Mesendoderm (in vitro differentiated cells): ENCODE measurements at regions not wholly inside any gene's neighbourhood (a gene's known extent, or its start where the extent isn't known, plus 50 kb on each side); places are given as distances from the start of the nearest gene placed in this dataset.

Experiments
- DNase-seq: peaks from one replicate; pipeline ENCODE4 v3.0.0; 2013
- H2AK5ac ChIP-seq: 2 replicates; pipeline ENCODE4 v1.6.1; 2013; ENCODE audit warnings: low read length, inconsistent platforms
- H2BK120ac ChIP-seq: 2 replicates; pipeline ENCODE4 v1.6.1; 2013; ENCODE audit warnings: low read depth, mild to moderate bottlenecking, low read length, moderate library complexity, mixed read lengths
- H2BK15ac ChIP-seq: replicated peaks from 2 replicates; pipeline ENCODE4 v1.6.1; 2013; ENCODE audit warnings: low read depth, mild to moderate bottlenecking, moderate library complexity
- H2BK5ac ChIP-seq: 2 replicates; pipeline ENCODE4 v1.6.1; 2013; ENCODE audit warnings: low read length, inconsistent platforms
- H3K18ac ChIP-seq: 2 replicates; pipeline ENCODE4 v1.6.1; 2013; ENCODE audit warnings: mild to moderate bottlenecking, low read length, mixed read lengths
- H3K23ac ChIP-seq: one replicate; pipeline ENCODE4 v1.6.1; 2013; ENCODE audit warnings: low read length
- H3K27ac ChIP-seq: 2 replicates; pipeline ENCODE4 v1.5.1; 2013; ENCODE audit warnings: low read depth, mild to moderate bottlenecking, inconsistent platforms, low read length, moderate library complexity
- H3K27me3 ChIP-seq: 2 replicates; pipeline ENCODE4 v1.6.1; 2013; ENCODE audit warnings: low read length, control low read depth, mild to moderate bottlenecking, inconsistent platforms; ENCODE audit not compliant: insufficient read depth, poor library complexity
- H3K36me3 ChIP-seq: 2 replicates; pipeline ENCODE4 v1.6.1; 2013; ENCODE audit warnings: low read length, inconsistent platforms; ENCODE audit not compliant: control insufficient read depth, insufficient read depth
- H3K4ac ChIP-seq: one replicate; pipeline ENCODE4 v1.6.1; 2013; ENCODE audit warnings: low read depth, mild to moderate bottlenecking, low read length, moderate library complexity
- H3K4me1 ChIP-seq: 2 replicates; pipeline ENCODE4 v1.6.1; 2013; ENCODE audit warnings: low read depth, low read length, inconsistent platforms; ENCODE audit not compliant: control insufficient read depth
- H3K4me2 ChIP-seq: 2 replicates; pipeline ENCODE4 v1.6.1; 2013; ENCODE audit warnings: low read length
- H3K4me3 ChIP-seq: 2 replicates; pipeline ENCODE4 v1.5.1; 2013; ENCODE audit warnings: mild to moderate bottlenecking, low read length
- H3K56ac ChIP-seq: one replicate; pipeline ENCODE4 v1.6.1; 2013; ENCODE audit warnings: low read length
- H3K79me1 ChIP-seq: 2 replicates; pipeline ENCODE4 v1.6.1; 2013; ENCODE audit warnings: low read length, inconsistent platforms
- H3K79me2 ChIP-seq: 2 replicates; pipeline ENCODE4 v1.6.1; 2013; ENCODE audit warnings: mild to moderate bottlenecking, low read length; ENCODE audit not compliant: control insufficient read depth, insufficient read depth
- H3K9ac ChIP-seq: 2 replicates; pipeline ENCODE4 v1.6.1; 2013; ENCODE audit warnings: low read length, inconsistent platforms
- H4K5ac ChIP-seq: one replicate; pipeline ENCODE4 v1.6.1; 2013; ENCODE audit warnings: low read length
- H4K8ac ChIP-seq: one replicate; pipeline ENCODE4 v1.6.1; 2013; ENCODE audit warnings: low read depth, mild to moderate bottlenecking, control low read depth, low read length, moderate library complexity
- WGBS: extraction: QIAGEN DNeasy Blood & Tissue Kit; methylation state at CpG from one replicate; pipeline ENCODE4 v1.1.7; 2013; ENCODE audit warnings: low lambda C conversion rate, missing lambda C conversion rate; ENCODE audit not compliant: insufficient coverage; ENCODE audit errors: extremely low coverage; 5-methylcytosine and 5-hydroxymethylcytosine counted together

DNA sequence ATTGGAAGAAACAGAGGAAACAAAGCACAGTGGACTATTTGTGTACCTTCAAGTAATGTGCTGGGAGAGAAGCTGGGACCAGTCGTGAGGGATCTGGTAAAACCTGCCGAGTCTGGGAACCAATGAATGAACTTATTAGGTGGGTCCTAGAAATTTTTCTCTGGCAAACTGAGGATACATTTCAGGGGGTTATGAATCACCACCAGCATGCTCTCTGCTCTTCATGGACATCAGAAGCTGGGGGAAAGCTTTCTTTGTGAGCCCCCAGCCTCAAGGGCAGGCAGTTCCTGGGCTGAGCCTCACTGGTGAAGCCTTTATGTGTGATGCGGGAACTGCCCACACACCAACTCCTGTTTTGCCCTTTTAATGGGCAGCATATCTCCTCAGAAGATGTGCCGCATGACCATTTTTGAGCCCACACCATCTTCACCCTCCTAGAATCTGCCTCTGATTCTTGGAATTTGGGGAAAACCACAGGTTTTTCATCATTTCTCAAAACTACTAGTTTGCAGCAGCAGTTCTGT, 95.4 kb upstream of the ENPP6 start:
- H3K79me2 ChIP-seq: no peaks in the 10 kb centered on the region
- H3K56ac ChIP-seq: no peak overlapping the region
- WGBS: no CpG with 5 or more reads among the region's 4 CpGs
- H3K4me3 ChIP-seq: no peak overlapping the region
- DNase-seq: no peak
- no peaks in the 10 kb centered on the region for H3K79me1 ChIP-seq
- no peak overlapping the region for H2AK5ac ChIP-seq
- no peak overlapping the region for H2BK5ac ChIP-seq
- H2BK120ac ChIP-seq: no peak overlapping the region
- H3K27ac ChIP-seq: no peak overlapping the region
- H2BK15ac ChIP-seq: no peak overlapping the region
- no peak overlapping the region for H3K23ac ChIP-seq
- H3K4ac ChIP-seq: no peak overlapping the region
- no peak overlapping the region for H3K9ac ChIP-seq
- no peaks in the 10 kb centered on the region for H3K36me3 ChIP-seq
- H4K8ac ChIP-seq: no peak overlapping the region
- H3K4me2 ChIP-seq: no peak overlapping the region
- H3K4me1 ChIP-seq: no peaks in the 10 kb centered on the region
- no peak overlapping the region for H3K18ac ChIP-seq
- no peak overlapping the region for H4K5ac ChIP-seq
- no peaks in the 10 kb centered on the region for H3K27me3 ChIP-seq

DNA sequence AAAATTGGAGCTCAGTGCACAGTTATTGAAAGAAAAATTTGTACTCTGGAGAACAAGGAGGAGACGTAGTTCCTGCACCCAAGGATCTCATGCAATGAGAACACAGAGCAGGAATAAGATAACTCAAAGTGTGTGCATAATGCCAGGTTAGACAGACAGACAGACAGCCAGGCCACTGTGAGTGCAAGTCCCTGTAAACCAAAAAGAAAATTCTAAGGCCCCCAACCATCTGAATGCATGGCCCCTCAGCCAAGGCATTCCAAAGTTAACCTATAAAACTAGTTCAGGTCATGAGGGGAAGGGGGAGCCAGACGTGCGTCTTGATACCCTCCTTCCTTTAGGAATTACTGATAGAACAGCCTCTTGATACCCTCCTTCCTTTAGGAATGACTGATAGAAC, 94.5 kb upstream of the ENPP6 start:
- Histone ChIP-seq H2AK5ac (no peak overlapping the region), H3K27ac (no peak overlapping the region), H3K18ac (no peak overlapping the region), H3K4me3 (no peak overlapping the region), H4K5ac (no peak overlapping the region), H3K4me1 (no peaks in the 10 kb centered on the region), H2BK15ac (no peak overlapping the region), H2BK5ac (no peak overlapping the region), H3K79me1 (no peaks in the 10 kb centered on the region), H3K23ac (no peak overlapping the region), H3K36me3 (no peaks in the 10 kb centered on the region), H3K27me3 (no peaks in the 10 kb centered on the region), H3K79me2 (no peaks in the 10 kb centered on the region), H2BK120ac (no peak overlapping the region), H3K4me2 (no peak overlapping the region), H4K8ac (no peak overlapping the region), H3K56ac (no peak overlapping the region), H3K4ac (no peak overlapping the region), H3K9ac (no peak overlapping the region)
- no peak for DNase-seq
- no CpG with 5 or more reads among the region's 3 CpGs for WGBS

DNA sequence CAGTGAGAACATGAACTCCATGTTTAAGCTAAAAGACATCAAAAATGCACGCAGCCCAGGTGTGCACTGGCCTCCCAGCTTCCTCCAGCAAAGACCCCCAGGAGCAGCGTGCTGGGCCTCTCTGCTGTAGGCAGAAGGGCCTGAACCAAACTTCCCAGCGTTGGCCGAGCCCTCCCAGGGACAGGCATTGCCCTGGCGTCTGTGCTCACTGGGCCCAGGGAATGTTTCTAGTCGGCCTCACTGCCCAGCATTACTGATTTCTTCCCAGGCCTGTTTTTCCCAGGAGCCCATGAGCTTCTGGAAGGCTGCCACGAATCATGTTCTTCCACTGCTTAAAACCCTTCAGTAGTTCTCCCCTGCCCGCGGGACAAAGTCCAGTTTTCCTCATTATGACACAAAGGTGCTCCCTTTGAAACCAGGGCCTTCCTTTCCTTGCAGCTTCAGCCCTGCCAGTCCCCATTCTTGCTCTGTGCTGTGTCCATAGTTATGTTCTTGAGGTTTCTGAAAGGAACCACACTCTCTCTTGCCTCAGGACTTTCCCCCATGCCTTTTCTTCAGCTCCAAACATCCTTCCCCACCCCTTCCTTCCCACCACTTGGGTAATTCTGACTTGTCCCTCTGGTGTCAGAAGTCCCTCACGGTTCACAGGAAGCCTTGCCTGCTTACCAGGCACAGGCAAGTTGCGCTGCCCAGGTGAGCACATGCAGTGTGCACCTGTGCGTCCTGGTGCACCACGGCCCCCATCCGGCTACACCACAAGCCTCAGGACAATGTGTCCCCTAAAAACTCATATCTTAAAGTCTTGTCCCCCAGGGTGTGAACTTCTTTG, 93.4 kb upstream of the ENPP6 start:
- H3K23ac ChIP-seq: no peak overlapping the region
- H3K4me3 ChIP-seq: no peak overlapping the region
- H4K8ac ChIP-seq: no peak overlapping the region
- no peaks in the 10 kb centered on the region for H3K27me3 ChIP-seq
- no peak overlapping the region for H2BK5ac ChIP-seq
- no peaks in the 10 kb centered on the region for H3K79me1 ChIP-seq
- no CpG with 5 or more reads among the region's 14 CpGs for WGBS
- no peak overlapping the region for H3K56ac ChIP-seq
- no peak overlapping the region for H2AK5ac ChIP-seq
- no peak overlapping the region for H4K5ac ChIP-seq
- no peak overlapping the region for H3K18ac ChIP-seq
- H3K27ac ChIP-seq: no peak overlapping the region
- H2BK15ac ChIP-seq: no peak overlapping the region
- no peaks in the 10 kb centered on the region for H3K36me3 ChIP-seq
- H2BK120ac ChIP-seq: no peak overlapping the region
- H3K4ac ChIP-seq: no peak overlapping the region
- H3K9ac ChIP-seq: no peak overlapping the region
- H3K79me2 ChIP-seq: no peaks in the 10 kb centered on the region
- DNase-seq: no peak
- H3K4me2 ChIP-seq: no peak overlapping the region
- no peaks in the 10 kb centered on the region for H3K4me1 ChIP-seq

DNA sequence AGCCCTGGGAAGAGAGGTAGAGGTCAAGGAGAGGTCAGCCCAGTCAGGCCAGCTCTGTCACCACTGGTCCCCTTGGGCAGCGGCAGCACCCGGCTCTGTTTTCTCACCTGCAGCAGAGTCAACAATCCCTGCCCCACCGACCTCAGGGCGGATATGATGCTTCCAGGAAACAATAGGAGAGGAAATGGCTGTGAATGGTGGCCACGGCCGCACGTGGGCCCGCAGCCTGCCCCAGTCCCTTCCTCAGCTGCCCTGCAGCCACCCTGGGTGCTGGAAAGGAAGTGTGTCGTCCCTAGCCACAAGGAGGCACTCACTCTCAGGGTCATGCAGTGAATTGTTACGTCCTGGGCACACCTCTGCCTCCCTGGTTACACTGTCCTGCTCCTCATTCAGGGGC, 92.5 kb upstream of the ENPP6 start:
- H2BK120ac ChIP-seq: no peak overlapping the region

DNA sequence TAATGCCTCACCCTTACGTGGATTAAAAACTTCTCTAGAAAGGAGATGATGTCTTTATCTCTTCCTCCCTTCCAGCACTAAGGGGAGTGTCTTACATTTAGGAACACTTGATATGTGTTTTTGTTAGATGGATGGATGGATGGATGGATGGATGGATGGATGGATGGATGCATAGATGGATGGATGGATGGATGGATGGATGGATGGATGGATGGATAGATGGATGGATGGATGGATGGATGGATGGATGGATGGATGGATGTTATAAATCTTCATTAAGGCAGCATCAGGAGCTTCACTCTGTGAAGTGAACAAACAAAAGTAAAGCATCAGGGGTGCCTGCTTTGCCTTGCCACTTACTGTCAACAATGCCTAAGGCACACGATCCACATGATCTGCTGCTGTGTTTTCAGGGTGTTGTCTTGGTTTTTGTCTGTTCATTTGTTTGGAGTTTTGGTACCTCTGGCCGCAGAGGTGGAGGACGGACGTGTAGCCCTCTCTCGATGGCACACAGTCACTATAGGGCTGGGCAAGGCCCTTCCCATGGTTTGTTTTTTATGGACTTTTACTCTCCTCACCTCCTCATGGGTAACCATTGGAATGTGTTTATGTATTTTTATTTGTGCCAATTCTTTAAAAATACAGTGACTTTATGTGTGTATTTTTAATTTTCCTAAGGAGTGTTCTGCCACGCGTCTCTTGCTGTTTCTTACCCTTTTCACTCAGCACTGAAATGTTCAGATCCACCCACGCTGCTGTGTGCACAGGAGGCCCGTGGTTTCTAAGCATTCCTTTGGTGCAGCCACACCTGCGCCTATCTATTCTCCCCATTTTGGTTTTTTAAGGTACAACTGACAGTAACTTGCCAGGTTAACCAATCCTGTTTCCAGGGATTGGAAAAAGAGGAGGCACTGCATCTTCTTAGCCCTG, 91.8 kb upstream of the ENPP6 start:
- H2BK5ac ChIP-seq: no peak overlapping the region
- no CpG with 5 or more reads among the region's 11 CpGs for WGBS
- no peak for DNase-seq
- H3K18ac ChIP-seq: no peak overlapping the region
- no peak overlapping the region for H2AK5ac ChIP-seq
- H3K4me1 ChIP-seq: no peaks in the 10 kb centered on the region
- H3K9ac ChIP-seq: no peak overlapping the region
- H3K27me3 ChIP-seq: no peaks in the 10 kb centered on the region
- no peak overlapping the region for H2BK15ac ChIP-seq
- no peak overlapping the region for H3K4me2 ChIP-seq
- no peak overlapping the region for H3K27ac ChIP-seq
- no peak overlapping the region for H3K4me3 ChIP-seq
- no peak overlapping the region for H4K5ac ChIP-seq
- no peak overlapping the region for H3K4ac ChIP-seq
- no peaks in the 10 kb centered on the region for H3K79me2 ChIP-seq
- no peaks in the 10 kb centered on the region for H3K79me1 ChIP-seq
- H4K8ac ChIP-seq: no peak overlapping the region
- H3K23ac ChIP-seq: no peak overlapping the region
- no peak overlapping the region for H3K56ac ChIP-seq
- no peaks in the 10 kb centered on the region for H3K36me3 ChIP-seq
- no peak overlapping the region for H2BK120ac ChIP-seq

More for the DNA sequence above, 92.5 kb upstream of the ENPP6 start:
- no peak overlapping the region for H3K9ac ChIP-seq
- H3K4me1 ChIP-seq: no peaks in the 10 kb centered on the region
- no CpG with 5 or more reads among the region's 10 CpGs for WGBS
- no peak overlapping the region for H3K56ac ChIP-seq
- no peak overlapping the region for H3K27ac ChIP-seq
- H3K79me1 ChIP-seq: no peaks in the 10 kb centered on the region
- no peak overlapping the region for H3K4ac ChIP-seq
- no peak overlapping the region for H2BK15ac ChIP-seq
- no peak overlapping the region for H4K5ac ChIP-seq
- no peak overlapping the region for H3K18ac ChIP-seq
- H3K4me2 ChIP-seq: no peak overlapping the region
- H3K36me3 ChIP-seq: no peaks in the 10 kb centered on the region
- H3K4me3 ChIP-seq: no peak overlapping the region
- no peaks in the 10 kb centered on the region for H3K27me3 ChIP-seq
- DNase-seq: peak; percentile 55
- no peaks in the 10 kb centered on the region for H3K79me2 ChIP-seq
- no peak overlapping the region for H3K23ac ChIP-seq
- no peak overlapping the region for H4K8ac ChIP-seq
- no peak overlapping the region for H2BK5ac ChIP-seq
- no peak overlapping the region for H2AK5ac ChIP-seq
